HG03460 (cell line): ENCODE measurements at regions not wholly inside any gene's neighbourhood (a gene's known extent, or its start where the extent isn't known, plus 50 kb on each side); places are given as distances from the start of the nearest gene placed in this dataset.
"Not testable (repeated sequence)": the region's sequence is repeated elsewhere in the genome, so short reads cannot be mapped to it uniquely, and the experiment has no call there.

Experiments used
- ATAC-seq: cut with Tn5 transposase; IDR thresholded peaks from one replicate; pipeline ENCODE4 v1.9.1; 2021; ENCODE audit not compliant: unreplicated experiment

DNA sequence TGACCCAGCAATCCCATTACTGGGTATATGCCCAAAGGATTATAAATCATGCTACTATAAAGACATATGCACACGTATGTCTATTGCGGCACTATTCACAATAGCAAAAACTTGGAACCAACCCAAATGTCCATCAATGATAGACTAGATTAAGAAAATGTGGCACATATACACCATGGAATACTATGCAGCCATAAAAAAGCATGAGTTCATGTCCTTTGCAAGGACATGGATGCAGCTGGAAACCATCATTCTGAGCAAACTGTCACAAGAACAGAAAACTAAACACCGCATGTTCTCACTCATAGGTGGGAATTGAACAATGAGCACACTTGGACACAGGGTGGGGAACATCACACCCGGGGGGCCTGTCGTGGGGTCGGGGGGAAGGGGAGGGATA lies 80.1 kb upstream of the TMEM170B start:
- not testable (repeated sequence) for ATAC-seq

DNA sequence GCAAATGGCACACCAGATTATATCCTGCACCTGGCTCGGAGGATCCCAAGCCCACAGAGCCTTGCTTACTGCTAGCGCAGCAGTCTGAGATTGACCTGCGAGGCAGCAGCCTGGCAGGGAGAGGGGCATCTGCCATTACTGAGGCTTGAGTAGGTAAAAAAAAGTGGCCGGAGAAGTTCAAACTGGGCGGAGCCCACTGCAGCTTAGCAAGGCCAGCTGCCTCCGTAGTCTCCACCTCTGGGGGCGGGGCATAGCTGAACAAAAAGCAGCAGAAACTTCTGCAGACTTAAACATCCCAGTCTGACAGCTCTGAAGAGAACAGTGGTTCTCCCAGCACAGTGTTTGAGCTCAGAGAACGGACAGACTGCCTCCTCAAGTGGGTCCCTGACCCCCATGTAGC lies 85.4 kb upstream of the TMEM170B start:
- ATAC-seq = not testable (repeated sequence)

DNA sequence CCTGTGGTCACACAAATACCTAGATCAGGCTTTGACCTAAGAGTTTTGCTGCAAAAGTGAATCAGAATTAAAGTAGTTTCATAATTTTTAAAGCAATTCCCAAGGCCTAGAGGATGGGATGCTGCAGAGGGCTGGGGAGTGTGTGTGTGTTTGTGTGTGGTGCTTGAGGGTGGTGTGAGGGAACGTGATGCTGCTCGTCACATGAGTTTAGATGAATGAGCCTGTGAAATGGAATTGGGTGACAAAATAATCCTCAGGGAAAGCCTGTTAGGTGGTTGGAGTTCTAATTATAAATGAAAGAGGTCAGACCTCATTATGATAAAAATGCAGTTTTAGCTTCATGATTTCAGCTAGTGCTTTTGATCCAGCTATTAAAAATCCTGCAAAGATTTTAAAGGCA lies 87.5 kb upstream of the TMEM170B start:
- ATAC-seq = no peak

DNA sequence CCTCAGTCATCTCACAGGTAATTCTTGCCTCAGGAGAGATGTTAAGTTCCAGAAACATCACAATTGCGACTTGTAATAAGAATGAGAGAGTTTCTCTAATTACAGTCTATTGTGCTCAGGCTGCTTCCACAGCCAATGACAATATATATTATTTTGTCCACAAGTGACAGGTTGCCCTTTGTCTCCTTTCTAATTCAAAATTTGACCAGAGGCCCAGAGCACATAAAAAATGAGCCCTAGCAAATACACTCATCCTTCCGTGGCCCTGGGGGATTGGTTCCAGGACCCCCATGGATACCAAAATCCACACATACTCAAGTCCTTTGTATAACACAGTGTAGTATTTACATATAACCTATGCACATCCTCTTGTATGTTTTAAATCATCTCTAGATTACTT lies 88.1 kb upstream of the TMEM170B start:
- no peak for ATAC-seq

DNA sequence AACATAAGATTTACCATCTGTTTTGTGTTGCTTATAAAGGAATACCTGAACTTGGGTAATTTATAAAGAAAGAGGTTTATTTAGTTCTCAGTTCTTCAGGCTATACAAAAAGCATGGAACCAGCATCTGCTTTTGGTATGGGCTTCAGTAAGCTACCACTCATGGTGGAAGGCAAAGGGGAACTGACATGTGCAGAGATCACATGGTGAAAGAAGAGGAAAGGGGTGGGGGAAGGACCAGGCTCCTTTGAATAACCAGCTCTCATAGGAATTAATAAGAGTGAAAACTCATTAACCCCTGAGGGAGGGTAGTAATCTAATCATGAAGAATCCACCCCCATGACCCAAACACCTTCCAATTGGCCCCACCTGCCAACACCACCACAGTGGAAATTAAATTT lies 89.5 kb upstream of the TMEM170B start:
- ATAC-seq = no peak

DNA sequence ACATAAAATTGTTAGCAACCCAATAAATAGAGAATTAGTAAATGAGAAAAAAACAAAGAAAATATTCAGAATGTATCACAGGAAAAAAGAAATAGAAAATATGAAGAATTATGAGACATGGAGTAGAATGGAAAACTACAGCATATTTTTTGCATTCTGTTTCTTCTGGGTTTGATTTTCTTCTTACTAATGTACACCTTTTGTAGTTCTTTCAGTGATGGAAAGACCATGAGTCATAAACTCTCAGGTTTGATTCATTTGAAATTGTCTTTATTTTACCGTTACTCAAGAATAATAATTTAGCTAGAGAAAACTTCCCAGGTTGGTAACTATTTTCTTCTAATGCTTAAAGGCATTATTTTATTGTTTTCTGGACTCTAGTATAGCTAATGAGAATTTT lies 90.3 kb upstream of the TMEM170B start:
- ATAC-seq = no peak

DNA sequence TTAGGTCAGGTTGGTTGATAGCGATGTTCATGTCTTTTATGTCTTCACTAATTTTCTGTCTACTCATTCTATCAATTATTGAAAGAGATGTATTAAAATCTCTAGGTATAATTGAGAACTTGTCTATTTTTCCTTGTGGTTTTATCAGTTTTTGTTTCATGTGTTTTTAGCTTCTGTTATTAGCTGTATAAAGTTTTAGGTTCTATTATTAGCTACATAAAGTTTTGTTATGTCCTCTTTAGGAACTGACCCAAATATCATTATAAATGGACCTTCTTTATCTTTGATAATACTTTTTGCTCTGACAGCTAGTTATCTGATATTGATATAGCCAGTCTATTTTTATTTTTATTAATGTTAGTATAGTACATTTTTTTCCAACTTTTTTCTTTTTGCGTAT lies 92.4 kb upstream of the TMEM170B start:
- ATAC-seq = peak; percentile 14

DNA sequence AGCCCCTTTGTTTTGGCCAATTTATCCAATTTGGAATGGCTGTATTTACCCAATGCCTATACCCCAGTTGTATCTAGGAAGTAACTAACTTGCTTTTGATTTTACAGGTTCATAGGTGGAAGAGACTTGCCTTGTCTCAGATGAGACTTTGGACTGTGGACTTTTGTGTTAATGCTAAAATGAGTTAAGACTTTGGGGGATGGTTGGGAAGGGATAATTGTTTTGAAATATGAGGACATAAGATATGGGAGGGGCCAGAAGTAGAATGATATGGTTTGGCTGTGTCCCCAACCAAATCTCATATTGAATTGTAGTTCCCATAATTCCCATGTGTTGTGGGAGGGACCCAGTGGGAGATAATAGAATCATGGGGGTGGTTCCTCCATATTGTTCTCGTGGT lies 94.4 kb upstream of the TMEM170B start:
- not testable (repeated sequence) for ATAC-seq

DNA sequence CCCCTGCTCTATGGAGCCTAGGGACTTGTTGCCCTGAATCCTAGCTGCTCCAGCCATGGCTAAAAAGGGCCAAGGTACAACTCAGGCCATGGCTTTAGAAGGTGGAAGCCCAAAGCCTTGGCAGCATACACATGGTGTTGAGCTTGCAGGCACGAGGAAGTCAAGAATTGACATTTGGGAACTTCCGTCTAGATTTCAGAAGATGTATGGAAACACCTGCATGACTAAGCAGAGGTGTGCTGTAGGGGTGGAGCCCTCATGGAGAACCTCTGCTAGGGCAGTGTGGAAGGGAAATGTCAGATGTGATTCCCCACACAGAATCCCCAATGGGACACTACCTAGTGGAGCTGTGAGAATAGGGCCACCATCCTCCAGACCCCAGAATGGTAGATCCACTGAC lies 95.1 kb upstream of the TMEM170B start:
- no peak for ATAC-seq

DNA sequence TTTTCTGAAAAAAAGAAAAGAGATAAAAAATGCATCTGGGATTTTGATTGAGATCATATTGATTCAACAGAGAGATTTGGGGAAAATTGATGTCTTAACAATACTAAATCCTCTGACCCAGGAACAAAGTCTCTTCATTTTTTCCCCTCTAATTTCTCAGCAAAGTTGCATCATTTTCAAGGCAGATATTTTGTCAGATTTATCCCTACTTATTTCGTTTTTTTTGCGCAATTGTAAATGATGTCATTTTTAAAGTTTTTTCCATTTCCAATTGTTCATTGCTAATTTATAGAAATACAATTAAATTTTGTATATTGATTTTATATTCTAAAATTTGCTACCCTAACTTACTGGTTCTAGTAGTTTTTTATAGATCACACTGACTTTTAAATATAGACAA lies 97.7 kb upstream of the TMEM170B start:
- no peak for ATAC-seq

DNA sequence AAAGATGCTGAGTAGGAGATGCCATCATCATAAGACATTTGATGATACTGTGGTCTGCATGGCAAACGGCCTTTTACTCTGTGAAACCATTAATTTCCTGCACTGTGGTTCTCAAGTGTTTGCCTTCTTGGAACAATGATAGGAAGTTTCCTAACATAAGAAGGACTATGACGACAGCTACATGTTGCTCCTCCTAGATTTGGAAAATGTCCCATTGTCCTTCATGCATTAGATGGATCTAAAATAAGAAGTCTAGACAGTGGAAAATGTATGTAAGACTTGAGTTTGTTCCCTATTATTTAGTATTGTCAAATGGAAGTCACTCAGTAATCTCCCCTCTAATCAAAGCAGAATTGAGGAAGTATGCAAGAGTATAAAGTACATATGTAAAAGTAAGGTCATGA lies 98.5 kb upstream of the TMEM170B start:
- ATAC-seq = no peak

DNA sequence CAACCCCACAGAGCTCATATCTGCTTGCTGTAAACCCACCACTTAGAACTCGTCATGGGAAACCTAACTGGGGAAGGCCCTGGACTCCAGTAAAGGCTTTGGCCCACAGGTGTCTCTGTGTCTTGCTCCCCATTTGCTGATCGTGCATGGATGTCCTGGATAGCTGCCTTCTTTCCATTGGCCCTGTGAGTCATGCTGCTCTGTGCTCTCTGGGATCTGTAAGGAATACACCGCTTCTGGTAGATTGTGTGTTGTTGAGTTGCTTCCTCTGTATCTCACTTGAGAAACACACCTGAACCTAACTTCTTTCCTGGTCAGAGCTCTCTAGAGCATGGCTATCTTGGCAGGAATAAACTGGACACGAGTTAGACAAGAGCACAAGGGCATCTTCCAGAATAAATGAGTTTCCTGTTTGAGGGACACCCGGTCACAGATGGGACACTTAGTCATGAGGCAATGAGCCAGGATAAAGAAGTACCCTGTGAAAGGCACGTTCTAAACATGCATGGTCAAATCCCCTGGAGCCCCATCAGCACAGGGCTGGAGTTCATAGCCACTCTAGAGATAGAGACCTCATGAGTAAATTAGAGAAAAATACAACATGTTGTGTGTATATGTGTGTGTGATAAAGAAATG lies 99.6 kb upstream of the TMEM170B start:
- ATAC-seq = no peak

DNA sequence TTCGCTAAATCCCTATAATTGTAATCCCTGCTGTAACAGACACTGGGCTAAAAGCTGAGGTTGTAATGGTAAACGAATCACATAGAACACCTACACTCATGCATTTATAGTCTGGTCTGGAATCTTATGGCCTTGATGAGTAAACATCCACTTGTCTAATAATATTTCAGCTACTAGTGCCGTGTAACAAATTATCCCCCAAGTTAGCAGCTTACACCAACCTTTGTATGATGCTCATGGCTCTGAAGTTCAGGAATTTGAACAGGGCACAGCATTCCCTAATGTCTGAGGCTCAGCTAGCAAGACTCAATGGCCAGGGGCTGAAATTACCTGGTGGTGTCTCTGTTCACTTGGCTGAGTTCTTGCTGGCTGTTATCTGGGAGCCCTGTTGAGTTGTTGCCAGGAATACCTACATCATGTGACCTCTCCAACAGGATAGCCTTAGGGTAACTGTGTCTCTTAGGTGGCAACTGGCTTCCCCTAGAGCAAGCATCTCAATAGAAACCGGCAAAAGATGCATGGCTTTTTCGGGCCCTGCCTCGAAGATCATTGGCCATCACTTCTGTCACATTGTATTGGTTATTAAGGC lies 100.9 kb upstream of the TMEM170B start:
- no peak for ATAC-seq

DNA sequence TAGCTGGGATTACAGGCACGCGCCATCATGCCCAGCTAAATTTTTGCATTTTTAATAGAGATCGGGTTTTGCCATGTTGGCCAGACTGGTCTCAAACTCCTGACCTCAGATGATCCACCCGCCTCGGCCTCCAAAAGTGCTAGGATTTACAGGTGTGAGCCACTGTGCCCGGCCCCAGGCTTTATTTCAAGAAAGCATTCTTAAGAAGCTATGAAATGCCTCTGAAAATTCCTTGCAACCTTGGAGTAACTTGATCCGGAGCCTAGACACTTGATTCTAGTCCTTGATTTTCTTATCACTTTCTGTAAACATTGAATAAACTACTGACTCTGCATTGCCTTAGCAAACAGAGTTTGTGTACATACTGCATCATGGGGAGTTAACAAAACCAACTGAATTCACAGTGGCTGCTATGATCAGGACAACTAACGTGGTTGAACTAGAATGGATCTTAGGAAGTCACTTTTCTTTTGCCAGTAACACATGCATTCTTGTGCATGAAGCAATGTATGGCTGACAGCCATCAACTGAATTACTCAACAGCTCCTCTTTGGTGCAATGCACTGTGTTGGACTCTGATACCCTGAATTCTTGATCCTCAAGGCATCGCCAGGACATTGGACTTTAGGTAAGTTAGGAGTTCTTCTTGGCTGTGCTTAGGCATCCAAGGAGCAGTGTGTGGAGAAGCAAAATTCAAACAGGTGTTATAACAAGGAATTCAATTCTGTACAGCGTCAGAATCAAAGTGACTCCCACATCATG lies 102.8 kb upstream of the TMEM170B start:
- no peak for ATAC-seq

DNA sequence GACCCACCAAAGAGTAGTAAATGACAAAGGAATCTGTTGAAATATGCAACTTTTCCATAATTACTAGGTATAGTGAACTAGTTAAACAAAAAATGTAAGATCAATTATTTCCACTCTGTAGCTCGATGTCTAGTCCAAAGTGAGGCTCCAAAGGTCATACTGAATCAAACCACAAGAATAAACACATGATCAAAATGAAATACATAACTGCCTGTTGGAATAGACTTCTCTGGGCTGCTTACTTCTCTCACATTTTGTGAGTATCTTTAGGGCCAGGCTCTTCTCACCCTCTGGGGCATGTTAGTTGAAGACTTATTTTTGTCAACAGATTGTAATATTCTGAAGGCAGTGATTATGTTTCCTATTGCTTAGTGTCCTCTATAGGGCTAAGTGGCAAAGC lies 103.7 kb upstream of the TMEM170B start:
- ATAC-seq = no peak

DNA sequence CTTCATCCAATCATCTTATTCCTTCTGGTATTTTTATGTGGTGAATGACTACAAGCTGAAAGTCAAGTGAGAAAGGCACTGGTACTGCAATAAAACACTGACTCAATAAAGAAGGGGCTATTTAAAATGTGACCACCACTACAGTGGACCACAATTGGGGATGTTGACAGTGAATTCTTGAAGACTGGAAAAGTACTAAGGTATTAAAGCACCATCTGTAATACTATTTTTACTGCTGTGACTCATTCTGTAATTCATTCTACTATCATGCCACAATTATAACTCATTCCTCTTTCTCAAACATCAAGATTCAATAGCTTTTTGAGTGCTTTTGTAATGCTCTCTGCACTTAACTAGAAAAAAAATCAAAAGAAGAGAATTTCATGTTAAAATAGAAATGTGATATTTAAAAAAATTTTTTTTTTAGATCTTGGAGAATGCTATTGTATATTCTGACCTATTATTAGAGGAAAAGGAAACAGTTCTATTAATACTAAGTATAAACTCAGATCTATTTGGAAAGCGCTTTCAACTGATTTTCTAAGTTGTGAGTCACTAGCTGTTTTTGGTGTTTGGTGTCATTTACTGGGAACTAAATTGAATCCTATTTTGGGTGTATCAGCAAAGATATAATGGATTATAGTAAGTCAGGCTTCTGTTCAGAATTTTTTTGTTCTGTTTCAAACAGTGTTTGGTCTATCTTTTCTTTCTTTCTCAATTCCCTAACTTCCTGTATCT lies 104.7 kb upstream of the TMEM170B start:
- ATAC-seq = no peak

DNA sequence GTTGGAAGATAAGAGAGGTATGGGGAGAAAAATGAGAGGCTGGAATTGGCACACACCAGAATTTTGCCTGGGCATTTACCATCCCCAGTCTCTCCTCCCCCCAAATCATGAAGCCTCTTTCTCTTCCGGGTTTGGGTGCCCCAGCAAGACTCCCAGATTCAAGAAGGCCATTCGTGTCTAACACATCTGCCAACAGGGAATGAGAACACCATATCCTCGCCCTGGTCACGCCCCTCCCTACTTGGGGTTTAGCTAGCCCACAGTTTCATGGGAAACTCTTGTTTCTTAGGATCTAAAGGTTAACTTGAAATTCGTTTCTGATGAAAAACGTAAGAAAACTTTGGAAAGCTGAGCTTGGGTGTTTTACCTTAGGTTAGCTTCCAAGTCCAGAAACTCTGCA lies 105.5 kb upstream of the TMEM170B start:
- ATAC-seq = no peak

DNA sequence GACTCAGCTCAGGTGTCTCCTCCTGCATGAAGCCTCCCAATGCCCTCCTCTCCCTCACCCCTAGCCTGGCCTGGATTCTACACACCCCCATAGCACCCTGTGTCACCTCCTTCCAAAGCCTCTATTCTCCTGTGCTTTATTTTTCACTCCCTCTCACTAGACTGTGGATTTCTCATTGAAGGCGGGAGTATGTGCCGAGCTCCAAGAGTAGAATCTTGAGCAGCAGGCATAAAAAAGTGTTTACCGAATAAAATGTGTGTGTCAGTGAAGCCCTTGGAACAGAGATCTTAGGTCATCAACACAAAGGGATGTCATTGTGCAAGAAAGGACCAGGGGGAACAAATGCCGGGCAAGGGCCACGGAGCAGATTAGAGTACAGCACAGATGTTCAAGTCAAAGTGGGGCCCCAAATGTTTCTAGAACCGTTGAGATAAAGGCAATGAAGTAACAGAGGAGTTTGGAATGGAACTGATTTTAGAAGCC lies 106.1 kb upstream of the TMEM170B start:
- ATAC-seq = no peak

DNA sequence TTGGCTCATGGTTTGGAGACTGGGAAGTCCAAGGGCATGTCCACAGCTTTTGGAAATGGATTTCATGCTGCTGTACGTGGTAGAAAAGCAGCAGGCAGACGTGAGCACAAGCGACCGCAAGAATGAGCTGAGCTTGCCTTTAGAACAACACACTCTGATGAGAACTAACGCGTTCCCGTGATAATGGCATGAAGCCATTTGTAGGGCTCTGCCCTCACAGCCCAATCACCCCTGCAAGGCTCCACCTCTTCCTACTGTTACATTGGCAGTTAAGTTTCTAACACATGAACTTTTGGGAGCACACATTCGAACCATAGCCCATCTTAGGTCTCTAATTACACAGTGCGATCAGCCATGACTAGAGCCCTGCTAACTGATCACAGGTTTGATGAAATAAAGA lies 107.5 kb upstream of the TMEM170B start:
- no peak for ATAC-seq

DNA sequence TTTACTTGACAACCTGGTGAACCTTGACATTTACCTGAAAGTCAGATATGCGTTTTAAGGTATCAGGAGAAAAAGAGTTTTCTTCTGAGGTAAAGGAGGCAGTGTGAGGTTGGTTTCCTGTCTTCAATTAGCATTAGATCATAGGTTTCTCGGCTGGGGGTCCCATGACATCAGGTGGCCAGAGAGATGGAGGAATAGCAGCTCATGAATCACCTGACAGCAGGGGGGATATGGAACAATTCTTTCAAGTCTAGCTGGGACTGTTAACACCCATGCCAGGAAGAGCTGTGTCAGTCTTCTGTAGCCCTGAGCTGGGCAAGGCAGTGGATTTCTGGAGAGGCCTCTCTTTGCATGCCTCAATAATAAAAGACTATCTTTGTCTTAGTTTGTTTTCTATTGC lies 108.0 kb upstream of the TMEM170B start:
- no peak for ATAC-seq

DNA sequence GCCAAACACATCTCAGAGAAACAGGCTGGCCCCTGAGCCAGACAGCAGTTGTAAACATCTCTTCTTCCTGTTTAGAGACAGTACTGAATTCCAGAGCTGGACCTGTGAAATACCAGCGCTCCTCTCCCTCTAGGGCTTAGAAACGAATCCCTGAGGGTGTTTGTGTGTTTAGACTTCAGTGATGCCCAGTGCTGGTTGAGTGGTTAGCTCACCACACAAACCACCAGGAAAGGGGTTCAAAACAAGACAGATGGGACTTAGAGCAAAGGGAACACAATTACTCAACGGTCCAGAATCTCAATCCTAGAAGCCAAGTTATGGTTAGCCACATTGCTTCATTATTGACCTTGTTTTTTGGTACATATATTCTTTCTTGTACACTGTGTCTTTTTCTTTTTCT lies 108.7 kb upstream of the TMEM170B start:
- ATAC-seq = peak; percentile 64

DNA sequence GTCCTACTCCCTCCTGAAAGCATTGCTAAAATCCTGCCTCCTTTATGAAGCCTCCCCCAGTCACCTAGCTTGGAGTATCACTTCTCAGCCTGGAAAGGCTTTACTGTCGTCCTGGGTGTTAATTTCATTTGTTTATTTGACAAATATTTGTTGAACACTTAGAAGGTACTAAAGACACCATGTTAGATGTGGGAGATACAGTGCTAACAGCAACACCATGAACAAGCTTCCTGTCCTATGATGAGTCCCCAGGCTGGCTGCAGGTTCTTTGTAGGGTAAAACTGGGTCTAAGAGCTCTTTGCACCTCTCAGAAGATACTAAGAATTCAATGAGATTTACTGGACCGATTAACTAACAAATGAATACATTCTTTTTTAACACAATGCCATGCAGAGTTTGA lies 109.2 kb upstream of the TMEM170B start:
- peak; percentile 47 for ATAC-seq
